ENCODE measurements at regions not wholly inside any gene's neighbourhood (a gene's known extent, or its start where the extent isn't known, plus 50 kb on each side); places are given as distances from the start of the nearest gene placed in this dataset.
A peak's percentile ranks its signal among the peaks of the same experiment; 100 is the strongest.

GRCh38 chr18:61107113-61107512 is 226.1 kb upstream of the CDH20 start:
- no peak overlapping the region for H3K4me3 ChIP-seq (ENCODE audit: low read length)
- no peak overlapping the region for H3K9ac ChIP-seq (ENCODE audit: low read depth, low read length)
- H3K27ac ChIP-seq (ENCODE audit: low read length): no peak overlapping the region
- no peaks in the 10 kb centered on the region for H3K36me3 ChIP-seq (ENCODE audit: insufficient read depth, low read depth, low read length)
- no peaks in the 10 kb centered on the region for H3K27me3 ChIP-seq (ENCODE audit: insufficient read depth, low read length)
- H3K4me1 ChIP-seq (ENCODE audit: insufficient read depth, low read length): no peaks in the 10 kb centered on the region
- H3K9me3 ChIP-seq (ENCODE audit: insufficient read depth, low read depth, low read length): no peaks in the 10 kb centered on the region

DNA sequence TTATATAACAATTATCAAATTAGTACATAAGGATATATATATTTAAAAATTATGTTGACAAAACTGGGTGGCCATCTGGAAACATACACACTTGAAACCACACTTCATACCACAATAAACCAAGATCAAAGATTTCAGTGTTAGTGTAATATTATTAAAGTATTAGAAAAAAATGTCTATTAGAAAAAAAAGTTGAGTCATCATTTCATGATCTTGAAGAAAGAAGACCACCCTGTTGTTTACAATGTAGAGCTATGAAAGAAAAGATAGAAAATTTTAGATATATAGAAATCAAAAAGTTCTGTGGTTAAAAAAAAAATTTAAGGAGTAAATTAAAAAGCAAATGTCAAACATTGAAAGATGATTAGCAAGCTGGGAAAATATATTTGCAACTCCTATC is 224.5 kb upstream of the CDH20 start:
- H3K36me3 ChIP-seq (ENCODE audit: insufficient read depth, low read depth, low read length): no peaks in the 10 kb centered on the region
- no peak overlapping the region for H3K4me3 ChIP-seq (ENCODE audit: low read length)
- no peaks in the 10 kb centered on the region for H3K9me3 ChIP-seq (ENCODE audit: insufficient read depth, low read depth, low read length)
- H3K27me3 ChIP-seq (ENCODE audit: insufficient read depth, low read length): no peaks in the 10 kb centered on the region
- no peak overlapping the region for H3K27ac ChIP-seq (ENCODE audit: low read length)
- H3K9ac ChIP-seq (ENCODE audit: low read depth, low read length): no peak overlapping the region
- H3K4me1 ChIP-seq (ENCODE audit: insufficient read depth, low read length): no peaks in the 10 kb centered on the region

DNA sequence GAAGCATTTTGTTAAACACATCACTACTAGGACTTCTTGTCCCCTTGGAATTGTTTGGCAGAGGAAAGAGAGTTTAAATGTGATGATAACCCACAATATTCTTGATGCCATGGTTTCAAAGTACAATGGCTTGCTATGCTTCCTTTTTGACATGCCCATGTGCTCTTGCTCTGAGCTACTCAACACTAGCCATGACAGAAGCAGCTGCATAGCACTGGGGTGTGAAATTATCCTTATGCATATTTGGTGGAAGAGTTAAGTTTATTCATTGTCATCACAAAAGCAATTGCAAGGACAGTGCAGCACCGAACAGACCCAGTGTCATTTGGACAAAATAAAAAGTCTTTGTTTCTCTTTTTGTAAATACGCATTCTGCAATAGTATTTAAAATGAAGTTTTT is 209.9 kb upstream of the CDH20 start:
- H3K36me3 ChIP-seq (ENCODE audit: insufficient read depth, low read depth, low read length): no peaks in the 10 kb centered on the region
- no peak overlapping the region for H3K4me3 ChIP-seq (ENCODE audit: low read length)
- H3K9ac ChIP-seq (ENCODE audit: low read depth, low read length): no peak overlapping the region
- no peak overlapping the region for H3K27ac ChIP-seq (ENCODE audit: low read length)
- peaks cover 10% of the 10 kb centered on the region; the same call in 1 of the 2 replicates for H3K4me1 ChIP-seq (ENCODE audit: insufficient read depth, low read length)
- no peaks in the 10 kb centered on the region for H3K9me3 ChIP-seq (ENCODE audit: insufficient read depth, low read depth, low read length)
- no peaks in the 10 kb centered on the region for H3K27me3 ChIP-seq (ENCODE audit: insufficient read depth, low read length)

DNA sequence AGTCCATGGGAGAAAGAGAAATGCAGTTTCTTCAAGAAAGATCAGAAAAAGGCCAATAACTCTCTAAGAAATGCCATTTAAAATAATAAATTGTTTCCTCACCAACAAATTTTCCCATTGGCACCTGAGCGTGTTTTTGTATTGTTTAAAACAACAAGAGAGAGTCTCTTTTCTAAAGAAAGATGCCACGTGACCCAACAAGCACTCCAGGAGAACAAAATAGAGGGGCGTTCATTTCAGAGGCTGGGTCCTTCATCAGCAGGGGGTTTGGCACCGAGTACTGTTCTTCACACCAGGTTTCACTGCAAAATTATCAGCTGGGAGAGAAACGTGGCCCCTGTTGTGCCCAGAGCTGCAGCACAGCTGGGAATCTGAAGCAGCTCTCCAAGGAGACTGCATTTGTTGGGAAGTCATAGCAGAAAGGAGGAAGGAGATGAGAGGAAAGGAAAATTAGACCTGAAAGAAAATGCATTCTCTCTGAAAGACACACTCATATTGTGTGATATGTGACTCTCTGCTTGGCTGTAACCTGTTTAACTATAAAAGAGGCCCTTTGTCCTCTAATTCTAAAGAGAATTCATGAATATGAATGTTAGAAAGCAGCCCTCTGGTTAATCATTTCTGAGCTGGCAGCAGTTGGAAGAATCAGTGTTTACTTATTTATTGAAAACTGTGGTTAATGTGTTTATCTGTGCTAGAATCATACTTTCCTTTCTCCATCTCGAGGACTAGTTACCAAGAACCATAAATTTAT is 205.3 kb upstream of the CDH20 start:
- H3K27me3 ChIP-seq (ENCODE audit: insufficient read depth, low read length): no peaks in the 10 kb centered on the region
- no peaks in the 10 kb centered on the region for H3K9me3 ChIP-seq (ENCODE audit: insufficient read depth, low read depth, low read length)
- no peaks in the 10 kb centered on the region for H3K36me3 ChIP-seq (ENCODE audit: insufficient read depth, low read depth, low read length)
- no peak overlapping the region for H3K9ac ChIP-seq (ENCODE audit: low read depth, low read length)
- 0 out of 2 replicates have a peak overlapping the region, but pooled peaks have one; percentile 2 for H3K4me3 ChIP-seq (ENCODE audit: low read length)
- peaks cover 15% of the 10 kb centered on the region; the same call in 1 of the 2 replicates for H3K4me1 ChIP-seq (ENCODE audit: insufficient read depth, low read length)
- peak overlapping the region; percentile 49 for H3K27ac ChIP-seq (ENCODE audit: low read length)

GRCh38 chr18:61129001-61129400 is 204.2 kb upstream of the CDH20 start:
- no peaks in the 10 kb centered on the region for H3K9me3 ChIP-seq (ENCODE audit: insufficient read depth, low read depth, low read length)
- H3K4me1 ChIP-seq (ENCODE audit: insufficient read depth, low read length): peaks cover 15% of the 10 kb centered on the region; the same call in 1 of the 2 replicates
- no peak overlapping the region for H3K27ac ChIP-seq (ENCODE audit: low read length)
- H3K36me3 ChIP-seq (ENCODE audit: insufficient read depth, low read depth, low read length): no peaks in the 10 kb centered on the region
- no peaks in the 10 kb centered on the region for H3K27me3 ChIP-seq (ENCODE audit: insufficient read depth, low read length)
- no peak overlapping the region for H3K9ac ChIP-seq (ENCODE audit: low read depth, low read length)
- no peak overlapping the region for H3K4me3 ChIP-seq (ENCODE audit: low read length)

- Histone ChIP-seq H3K36me3 (ENCODE audit: insufficient read depth, low read depth, low read length) (no peaks in the 10 kb centered on the region), H3K4me1 (ENCODE audit: insufficient read depth, low read length) (peaks cover 15% of the 10 kb centered on the region; the same call in 1 of the 2 replicates), H3K27ac (ENCODE audit: low read length) (no peak overlapping the region), H3K9ac (ENCODE audit: low read depth, low read length) (no peak overlapping the region), H3K4me3 (ENCODE audit: low read length) (no peak overlapping the region), H3K27me3 (ENCODE audit: insufficient read depth, low read length) (no peaks in the 10 kb centered on the region), H3K9me3 (ENCODE audit: insufficient read depth, low read depth, low read length) (no peaks in the 10 kb centered on the region)
These were observed 201.2 kb upstream of the CDH20 start for GRCh38 chr18:61132031-61132430.

- no peak overlapping the region for H3K9ac ChIP-seq (ENCODE audit: low read depth, low read length)
- no peak overlapping the region for H3K27ac ChIP-seq (ENCODE audit: low read length)
- H3K36me3 ChIP-seq (ENCODE audit: insufficient read depth, low read depth, low read length): no peaks in the 10 kb centered on the region
- no peaks in the 10 kb centered on the region for H3K27me3 ChIP-seq (ENCODE audit: insufficient read depth, low read length)
- no peak overlapping the region for H3K4me3 ChIP-seq (ENCODE audit: low read length)
- H3K9me3 ChIP-seq (ENCODE audit: insufficient read depth, low read depth, low read length): no peaks in the 10 kb centered on the region
- no peaks in the 10 kb centered on the region for H3K4me1 ChIP-seq (ENCODE audit: insufficient read depth, low read length)
These were observed 199.4 kb upstream of the CDH20 start for GRCh38 chr18:61133783-61134182.

DNA sequence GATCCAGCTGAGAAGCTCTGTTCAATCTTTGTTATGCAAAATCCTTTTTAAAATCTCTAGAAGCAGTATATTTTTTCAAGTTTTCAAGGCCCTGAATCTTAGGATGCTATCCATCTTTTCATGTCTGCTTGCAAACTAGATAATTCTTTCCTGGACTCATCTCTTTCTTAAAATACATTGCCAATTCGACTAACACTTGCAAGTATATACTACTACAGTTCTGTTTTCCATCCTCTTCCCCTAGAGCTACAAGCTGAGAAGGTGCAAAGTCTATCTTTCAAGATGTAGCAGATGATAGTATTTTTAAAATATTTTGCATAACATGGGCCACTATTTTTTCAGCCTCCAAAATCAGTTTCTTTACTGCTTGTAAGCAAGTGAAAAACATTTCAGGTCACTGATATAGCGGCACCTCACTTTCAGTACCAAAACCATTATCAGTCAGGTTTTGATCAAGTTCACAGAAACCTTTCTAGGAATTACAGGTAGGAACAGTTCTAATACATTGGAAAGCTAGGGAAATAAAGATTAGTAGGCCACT is 196.4 kb upstream of the CDH20 start:
- Histone ChIP-seq H3K27ac (ENCODE audit: low read length) (no peak overlapping the region), H3K27me3 (ENCODE audit: insufficient read depth, low read length) (no peaks in the 10 kb centered on the region), H3K4me3 (ENCODE audit: low read length) (no peak overlapping the region), H3K36me3 (ENCODE audit: insufficient read depth, low read depth, low read length) (no peaks in the 10 kb centered on the region), H3K9ac (ENCODE audit: low read depth, low read length) (no peak overlapping the region), H3K9me3 (ENCODE audit: insufficient read depth, low read depth, low read length) (no peaks in the 10 kb centered on the region), H3K4me1 (ENCODE audit: insufficient read depth, low read length) (no peaks in the 10 kb centered on the region)

DNA sequence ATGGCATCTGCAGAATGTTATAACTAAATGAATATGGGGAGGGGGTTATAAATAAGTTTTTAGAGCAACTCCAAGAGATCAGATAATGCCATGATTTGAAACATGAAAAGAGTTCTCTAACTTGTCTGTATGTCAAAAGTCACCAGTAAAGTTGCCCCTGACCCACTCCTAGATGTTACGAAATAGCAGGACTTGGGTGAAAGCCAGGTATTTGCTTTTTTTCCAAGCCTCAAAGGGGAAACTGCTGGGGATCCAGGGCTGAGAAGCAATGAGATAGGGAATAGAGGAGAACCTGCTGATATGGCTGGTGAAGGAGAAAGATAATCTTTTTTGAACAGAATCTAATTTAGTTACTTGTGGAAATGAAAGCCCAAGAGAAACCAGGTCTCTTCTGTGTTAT is 191.5 kb upstream of the CDH20 start:
- H3K9ac ChIP-seq (ENCODE audit: low read depth, low read length): no peak overlapping the region
- H3K27me3 ChIP-seq (ENCODE audit: insufficient read depth, low read length): no peaks in the 10 kb centered on the region
- H3K36me3 ChIP-seq (ENCODE audit: insufficient read depth, low read depth, low read length): no peaks in the 10 kb centered on the region
- no peak overlapping the region for H3K27ac ChIP-seq (ENCODE audit: low read length)
- H3K4me3 ChIP-seq (ENCODE audit: low read length): no peak overlapping the region
- H3K4me1 ChIP-seq (ENCODE audit: insufficient read depth, low read length): no peaks in the 10 kb centered on the region
- H3K9me3 ChIP-seq (ENCODE audit: insufficient read depth, low read depth, low read length): no peaks in the 10 kb centered on the region

- no peaks in the 10 kb centered on the region for H3K4me1 ChIP-seq (ENCODE audit: insufficient read depth, low read length)
- no peak overlapping the region for H3K4me3 ChIP-seq (ENCODE audit: low read length)
- no peaks in the 10 kb centered on the region for H3K36me3 ChIP-seq (ENCODE audit: insufficient read depth, low read depth, low read length)
- H3K9ac ChIP-seq (ENCODE audit: low read depth, low read length): no peak overlapping the region
- no peak overlapping the region for H3K27ac ChIP-seq (ENCODE audit: low read length)
- no peaks in the 10 kb centered on the region for H3K9me3 ChIP-seq (ENCODE audit: insufficient read depth, low read depth, low read length)
- H3K27me3 ChIP-seq (ENCODE audit: insufficient read depth, low read length): no peaks in the 10 kb centered on the region
These were observed 184.9 kb upstream of the CDH20 start for GRCh38 chr18:61148322-61148721.

DNA sequence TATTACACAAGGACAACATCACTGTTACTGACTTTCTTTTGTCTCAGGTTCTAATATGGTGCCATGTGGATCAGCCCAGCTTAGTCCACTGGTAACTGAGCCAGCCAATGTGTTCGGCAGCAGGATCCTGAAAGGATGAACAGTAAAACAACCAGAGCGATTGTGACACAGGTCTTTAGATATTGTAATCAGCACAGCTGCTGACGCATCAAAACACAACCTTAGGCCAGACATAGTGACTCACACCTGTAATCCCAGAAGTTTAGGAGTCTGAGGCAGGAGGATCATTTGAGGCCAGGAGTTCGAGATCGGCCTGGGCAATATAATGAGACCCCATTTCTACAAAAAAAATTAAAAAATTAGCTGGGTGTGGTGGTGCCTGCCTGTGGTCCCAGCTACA is 183.4 kb upstream of the CDH20 start:
- H3K9me3 ChIP-seq (ENCODE audit: insufficient read depth, low read depth, low read length): no peaks in the 10 kb centered on the region
- no peaks in the 10 kb centered on the region for H3K36me3 ChIP-seq (ENCODE audit: insufficient read depth, low read depth, low read length)
- H3K27ac ChIP-seq (ENCODE audit: low read length): no peak overlapping the region
- no peak overlapping the region for H3K9ac ChIP-seq (ENCODE audit: low read depth, low read length)
- no peaks in the 10 kb centered on the region for H3K4me1 ChIP-seq (ENCODE audit: insufficient read depth, low read length)
- H3K4me3 ChIP-seq (ENCODE audit: low read length): no peak overlapping the region
- H3K27me3 ChIP-seq (ENCODE audit: insufficient read depth, low read length): no peaks in the 10 kb centered on the region

DNA sequence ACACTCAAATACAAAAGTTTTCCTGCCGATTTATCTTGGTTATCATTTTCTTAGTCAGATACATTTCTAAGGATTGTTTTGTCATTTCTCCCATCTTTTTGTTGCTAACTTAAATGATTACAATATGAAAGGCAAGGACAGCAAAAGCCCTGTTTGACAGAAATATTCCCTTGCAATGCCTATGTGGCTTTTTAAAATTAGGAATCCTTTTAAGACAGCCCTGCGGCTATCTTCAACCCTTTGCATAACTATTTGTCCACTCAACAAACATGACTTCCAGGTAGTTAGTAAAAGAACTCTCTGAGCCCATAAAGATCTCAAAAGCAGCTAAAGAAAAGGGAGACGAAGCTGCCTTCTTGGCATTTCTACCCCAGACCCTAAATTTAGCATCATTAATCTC is 179.7 kb upstream of the CDH20 start:
- Histone ChIP-seq H3K36me3 (ENCODE audit: insufficient read depth, low read depth, low read length) (no peaks in the 10 kb centered on the region), H3K27me3 (ENCODE audit: insufficient read depth, low read length) (no peaks in the 10 kb centered on the region), H3K9ac (ENCODE audit: low read depth, low read length) (no peak overlapping the region), H3K4me3 (ENCODE audit: low read length) (no peak overlapping the region), H3K9me3 (ENCODE audit: insufficient read depth, low read depth, low read length) (no peaks in the 10 kb centered on the region), H3K27ac (ENCODE audit: low read length) (no peak overlapping the region), H3K4me1 (ENCODE audit: insufficient read depth, low read length) (no peaks in the 10 kb centered on the region)
